HG02973 (cell line): ENCODE measurements at regions not wholly inside any gene's neighbourhood (a gene's known extent, or its start where the extent isn't known, plus 50 kb on each side); places are given as distances from the start of the nearest gene placed in this dataset.

Source experiments
- ATAC-seq: cut with Tn5 transposase; IDR thresholded peaks from one replicate; pipeline ENCODE4 v1.9.1; 2021; ENCODE audit warnings: moderate library complexity; ENCODE audit not compliant: unreplicated experiment

GRCh38 chr18:68435581-68435980, 279.3 kb downstream of the TMX3 start:
- ATAC-seq = no peak

- ATAC-seq = no peak
Observed at GRCh38 chr18:68431922-68432198, 283.0 kb downstream of the TMX3 start.

GRCh38 chr18:68431111-68431921, 283.6 kb downstream of the TMX3 start:
- no peak for ATAC-seq

- no peak for ATAC-seq
Observed at GRCh38 chr18:68429841-68430240, 285.1 kb downstream of the TMX3 start.

- ATAC-seq = no peak
Observed at GRCh38 chr18:68429111-68429510, 285.8 kb downstream of the TMX3 start.

- ATAC-seq = no peak
Observed at GRCh38 chr18:68428661-68429060, 286.2 kb downstream of the TMX3 start.

GRCh38 chr18:68427951-68428401, 286.9 kb downstream of the TMX3 start:
- ATAC-seq = no peak

GRCh38 chr18:68426731-68427315, 288.1 kb downstream of the TMX3 start:
- ATAC-seq = no peak

GRCh38 chr18:68418881-68419280, 296.0 kb downstream of the TMX3 start:
- no peak for ATAC-seq

GRCh38 chr18:68418226-68418868, 296.6 kb downstream of the TMX3 start:
- no peak for ATAC-seq

GRCh38 chr18:68417826-68418225, 297.1 kb downstream of the TMX3 start:
- no peak for ATAC-seq

GRCh38 chr18:68417166-68417799, 297.6 kb downstream of the TMX3 start:
- ATAC-seq = no peak

- ATAC-seq = no peak
Observed at GRCh38 chr18:68414407-68414806, 300.5 kb downstream of the TMX3 start.

GRCh38 chr18:68409576-68409975, 305.3 kb downstream of the TMX3 start:
- no peak for ATAC-seq

- no peak for ATAC-seq
Observed at GRCh38 chr18:68406761-68407160, 308.1 kb downstream of the TMX3 start.

GRCh38 chr18:68402784-68403183, 312.1 kb downstream of the TMX3 start:
- no peak for ATAC-seq

GRCh38 chr18:68400889-68401288, 314.0 kb downstream of the TMX3 start:
- no peak for ATAC-seq

- no peak for ATAC-seq
Observed at GRCh38 chr18:68399721-68400120, 315.2 kb downstream of the TMX3 start.

GRCh38 chr18:68397241-68398035, 317.5 kb downstream of the TMX3 start:
- ATAC-seq = no peak

GRCh38 chr18:68394705-68395104, 320.2 kb downstream of the TMX3 start:
- no peak for ATAC-seq

GRCh38 chr18:68391801-68392200, 323.1 kb downstream of the TMX3 start:
- no peak for ATAC-seq
